Hematopoietic multipotent progenitor cell (in vitro differentiated cells): ENCODE measurements at regions not wholly inside any gene's neighbourhood (a gene's known extent, or its start where the extent isn't known, plus 50 kb on each side); places are given as distances from the start of the nearest gene placed in this dataset.

ENCODE experiments used
- DNase-seq, 3 donors: peaks; one replicate each; pipeline ENCODE4 v3.0.0-alpha.2; 2011 to 2015; ENCODE audit warnings: low read depth in 2 of 3, low spot score in 2 of 3

- DNase-seq: no peak
These were observed 245.6 kb upstream of the GOLIM4 start for GRCh38 chr3:168341192-168341815.

DNA sequence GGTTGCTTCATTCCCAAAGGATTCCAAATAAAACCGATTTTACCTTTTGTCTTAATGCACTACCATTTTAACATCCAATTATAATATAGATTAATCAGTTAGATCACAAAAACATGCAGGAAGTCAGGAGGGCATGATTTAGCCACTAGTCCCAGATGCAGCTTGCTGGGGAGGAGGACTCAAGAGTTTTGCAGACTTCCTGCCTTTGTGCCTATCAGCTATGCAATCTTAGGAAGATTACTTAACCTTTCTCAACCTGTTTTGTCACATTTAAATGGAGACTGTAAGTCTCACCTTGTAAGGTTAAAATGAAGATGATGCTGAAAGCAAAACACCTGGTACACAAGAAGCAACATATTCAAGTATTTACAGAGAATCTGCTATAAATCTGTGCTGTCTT, 242.4 kb upstream of the GOLIM4 start:
- peak in 1 of 3 donors; percentile 73 for DNase-seq

DNA sequence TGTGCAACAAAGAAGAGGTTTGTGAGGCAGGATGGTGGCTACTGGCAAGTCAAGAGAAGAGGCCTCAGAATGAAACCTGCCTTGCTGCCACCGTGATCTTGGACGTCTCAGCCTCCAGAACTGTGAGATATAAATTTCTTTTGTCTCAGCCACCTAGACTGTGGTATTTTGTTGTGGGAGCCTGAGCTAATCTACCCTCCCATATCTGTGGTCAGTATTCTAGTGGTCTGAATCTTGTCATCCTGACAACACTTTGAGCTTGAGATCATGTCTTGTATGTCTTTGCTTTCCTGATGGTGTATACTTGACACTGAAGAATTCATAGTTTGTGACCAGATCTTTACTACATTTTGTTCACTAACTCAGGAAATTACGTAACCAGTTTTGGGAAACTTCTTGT, 240.6 kb upstream of the GOLIM4 start:
- peak in 1 of 3 donors; percentile 27 for DNase-seq

DNA sequence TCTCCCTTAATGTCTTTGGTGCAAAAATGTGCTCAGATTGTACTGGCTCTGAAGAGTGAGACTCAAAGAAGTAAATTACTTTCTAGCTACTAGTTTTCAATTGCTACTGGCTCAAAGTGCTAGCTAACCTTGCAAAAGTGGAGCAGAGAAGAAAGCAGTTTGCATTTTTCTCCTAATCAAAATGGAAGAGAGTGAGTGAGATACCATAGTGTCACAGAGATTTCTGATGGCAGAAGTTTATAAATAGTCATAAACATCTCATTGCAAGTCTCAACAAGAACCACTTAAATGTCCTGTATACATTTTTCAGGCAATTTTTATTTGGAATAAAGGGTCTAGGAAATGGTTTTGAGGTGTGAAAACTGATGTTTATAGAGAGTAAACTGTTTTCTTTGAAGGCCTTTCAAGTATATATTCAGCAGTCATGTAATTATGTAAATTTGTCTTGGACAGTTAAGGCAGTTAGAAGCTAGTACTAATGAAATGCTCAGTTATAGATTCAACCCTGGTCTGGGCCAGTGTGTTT, 237.7 kb upstream of the GOLIM4 start:
- DNase-seq: no peak

DNA sequence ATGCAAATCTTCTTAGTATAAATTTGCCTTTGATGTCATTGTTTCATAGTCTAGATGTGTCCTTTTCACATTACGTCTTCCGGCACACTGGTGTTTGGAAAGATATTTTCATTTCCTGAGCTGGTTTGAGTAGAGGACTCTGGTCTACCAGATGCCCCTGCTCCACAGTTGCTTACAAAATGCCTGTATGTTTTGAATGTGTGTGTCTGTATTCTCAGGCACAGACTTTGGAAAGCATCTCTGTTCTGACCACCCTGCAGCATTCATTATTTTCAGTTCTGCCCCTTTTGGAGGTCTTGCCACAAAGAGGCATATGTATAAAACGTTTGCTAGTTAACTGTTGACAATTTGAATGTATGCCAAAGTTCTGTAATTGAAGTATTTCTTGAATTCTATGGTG, 236.0 kb upstream of the GOLIM4 start:
- no peak for DNase-seq

- no peak for DNase-seq
These were observed 235.3 kb upstream of the GOLIM4 start for GRCh38 chr3:168330983-168331382.

- no peak for DNase-seq
These were observed 232.1 kb upstream of the GOLIM4 start for GRCh38 chr3:168327856-168328255.

DNA sequence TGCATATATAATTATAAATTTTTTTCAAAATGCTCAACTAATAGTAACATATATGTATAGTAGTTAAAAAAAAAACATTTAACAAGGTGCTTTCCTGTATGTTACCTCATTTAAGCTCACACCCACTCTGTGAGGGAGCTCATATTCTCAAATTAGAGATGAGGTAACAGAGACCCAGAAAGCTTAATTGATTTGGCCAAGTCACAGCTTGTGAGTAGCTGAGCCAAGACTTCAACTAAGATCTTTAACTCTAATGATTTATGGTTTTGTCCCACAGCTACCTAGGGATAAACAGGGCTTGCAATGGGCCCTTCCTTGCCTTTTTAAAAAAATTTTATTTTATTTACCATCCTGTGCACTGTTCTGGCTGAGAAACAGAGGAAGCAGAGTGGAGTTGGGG, 230.0 kb upstream of the GOLIM4 start:
- no peak for DNase-seq

- DNase-seq: no peak
These were observed 227.2 kb upstream of the GOLIM4 start for GRCh38 chr3:168322941-168323340.

DNA sequence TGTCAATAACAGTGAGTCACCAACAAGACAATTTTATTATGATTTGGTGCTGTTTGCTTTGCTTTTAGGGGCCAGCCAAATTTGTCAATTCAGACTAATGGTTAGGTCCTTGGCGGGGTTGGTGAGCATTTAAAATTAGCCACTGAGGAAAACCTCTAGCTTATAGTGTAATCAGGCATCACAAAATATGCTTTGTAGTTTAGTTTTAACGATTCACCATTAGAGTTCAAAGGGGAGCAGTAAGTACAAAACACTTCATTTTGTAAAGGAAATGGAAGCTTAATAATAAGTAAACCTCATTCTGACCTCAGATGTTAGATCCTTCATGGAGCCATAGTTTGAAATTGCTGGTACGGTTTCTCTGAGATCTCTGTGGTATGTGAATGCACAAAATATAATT, 218.4 kb upstream of the GOLIM4 start:
- DNase-seq: no peak

GRCh38 chr3:168312984-168313383, 217.3 kb upstream of the GOLIM4 start:
- DNase-seq: no peak

- no peak for DNase-seq
These were observed 212.2 kb upstream of the GOLIM4 start for GRCh38 chr3:168307893-168308292.

- no peak for DNase-seq
These were observed 199.3 kb upstream of the GOLIM4 start for GRCh38 chr3:168295027-168295426.

DNA sequence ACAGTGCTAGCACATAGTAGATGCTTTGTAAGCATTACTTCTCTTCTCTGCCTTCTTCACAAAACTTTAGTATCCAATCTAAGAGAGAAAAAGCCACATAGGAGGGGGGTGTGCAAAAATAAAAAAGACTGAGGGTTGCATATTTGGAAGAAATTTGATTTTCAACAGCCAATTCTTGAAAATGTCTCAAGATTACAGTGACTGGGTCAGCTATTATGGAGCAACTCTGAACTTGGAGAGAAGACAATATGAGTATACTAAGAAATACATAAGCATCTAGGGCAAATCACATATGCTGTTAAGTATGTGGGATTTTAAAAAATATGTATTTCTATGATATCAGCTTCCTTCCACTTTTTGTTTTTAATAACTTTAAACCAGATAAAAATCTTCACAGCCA, 196.6 kb upstream of the GOLIM4 start:
- DNase-seq: no peak

DNA sequence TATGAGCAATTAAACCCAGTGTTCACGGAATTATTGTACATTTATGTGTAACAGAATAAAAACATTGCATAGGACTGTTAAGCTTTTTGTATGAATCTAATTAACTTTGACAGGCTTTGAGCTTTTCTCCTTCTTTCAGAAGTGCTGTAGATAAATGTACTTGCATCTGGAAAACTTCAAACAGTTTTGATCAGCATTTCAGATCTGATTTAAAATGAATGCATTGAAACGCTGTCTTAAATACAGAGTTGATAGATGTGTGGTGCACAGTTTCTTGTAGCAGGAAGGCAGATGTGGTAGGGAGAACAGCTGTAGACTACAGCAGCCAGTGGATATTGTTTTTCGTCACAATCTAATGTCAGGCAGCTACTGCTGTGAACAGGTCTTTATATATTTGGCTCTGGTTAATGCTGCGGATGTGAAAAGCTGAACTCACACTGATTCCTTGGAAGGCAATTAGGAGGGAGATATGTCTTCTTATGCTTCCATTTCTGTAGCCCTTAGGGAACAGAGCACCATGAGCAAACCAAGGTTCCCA, 193.8 kb upstream of the GOLIM4 start:
- no peak for DNase-seq

GRCh38 chr3:168288511-168289401, 193.0 kb upstream of the GOLIM4 start:
- no peak for DNase-seq

GRCh38 chr3:168285506-168285905, 189.8 kb upstream of the GOLIM4 start:
- DNase-seq: no peak

DNA sequence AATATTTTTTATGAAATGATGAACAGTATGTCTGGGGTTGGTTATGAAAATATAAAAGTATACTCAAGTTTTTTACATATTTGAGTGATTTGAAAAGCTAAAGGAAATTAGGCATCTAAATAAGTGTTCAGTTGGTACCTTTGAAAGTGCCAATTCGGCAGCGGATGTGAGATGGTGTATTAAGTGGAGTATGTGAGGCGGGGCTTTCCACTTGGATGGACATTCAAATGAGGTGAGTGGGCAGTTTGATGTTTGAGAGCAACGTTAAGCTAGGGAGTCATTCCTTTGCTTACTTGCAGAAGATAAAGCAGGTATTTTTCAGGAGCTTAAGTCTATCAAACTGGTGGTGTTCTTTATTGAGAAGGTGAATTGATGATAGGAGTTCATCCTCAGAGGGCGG, 189.0 kb upstream of the GOLIM4 start:
- DNase-seq: no peak

DNA sequence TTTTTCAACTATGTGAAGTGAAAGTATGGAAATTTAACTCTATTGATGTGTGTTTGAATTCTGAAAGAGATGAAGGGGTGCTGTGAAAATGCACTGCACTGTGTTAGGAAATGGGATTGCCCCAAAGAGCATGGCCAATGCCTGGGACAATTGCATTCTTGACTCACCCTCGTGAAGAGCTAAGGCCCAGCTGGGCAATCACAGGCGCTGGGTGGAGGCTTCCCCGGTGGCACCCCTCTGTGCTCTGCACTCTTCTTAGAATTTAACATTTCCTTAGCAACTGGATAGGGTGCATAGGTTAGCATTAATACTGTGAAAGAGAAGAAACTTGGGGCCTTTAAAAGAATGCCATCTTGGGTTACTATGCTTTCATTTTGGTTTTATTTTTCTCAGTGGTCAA, 179.9 kb upstream of the GOLIM4 start:
- DNase-seq: no peak

DNA sequence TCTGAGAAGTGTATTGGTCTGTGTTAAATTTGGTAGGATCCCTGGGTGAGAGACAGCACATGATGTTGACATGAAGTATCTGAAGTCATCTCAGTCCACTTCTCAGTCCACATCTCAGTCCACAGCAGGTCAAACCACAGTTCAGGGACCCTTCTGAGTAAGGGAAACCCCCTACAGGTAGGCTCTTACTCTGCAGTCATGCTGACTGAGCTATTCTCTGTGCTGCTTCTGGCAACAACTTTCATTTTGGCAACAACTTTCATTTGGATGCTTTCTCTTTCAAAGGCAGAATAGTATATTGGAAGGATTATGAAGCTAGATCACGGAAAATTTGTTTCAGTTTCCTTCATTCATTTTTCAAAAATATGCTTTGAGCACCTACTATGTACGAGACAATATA, 178.2 kb upstream of the GOLIM4 start:
- DNase-seq: no peak

DNA sequence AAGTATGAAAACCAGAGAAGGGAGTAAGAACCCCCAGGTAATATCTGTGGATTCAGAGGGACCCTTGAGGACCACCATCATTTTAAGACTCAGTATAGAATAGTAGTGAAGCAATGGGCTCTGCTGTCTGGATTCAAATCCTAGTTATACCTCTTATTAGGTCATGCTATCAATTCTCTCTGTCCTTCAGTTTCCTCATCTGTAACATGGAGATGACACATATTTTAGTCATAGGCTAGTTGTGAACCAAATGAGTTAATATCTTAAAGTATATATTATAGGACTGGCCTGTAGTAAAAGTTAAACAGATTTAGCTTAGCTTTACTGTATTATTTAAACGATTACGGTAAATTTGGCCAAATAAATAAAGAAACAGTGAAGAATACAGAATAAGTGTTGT, 177.3 kb upstream of the GOLIM4 start:
- no peak for DNase-seq
